Epithelial cell of proximal tubule (primary cell): ENCODE measurements at regions not wholly inside any gene's neighbourhood (a gene's known extent, or its start where the extent isn't known, plus 50 kb on each side); places are given as distances from the start of the nearest gene placed in this dataset.

ENCODE experiments used
- DNase-seq: peaks from one replicate; pipeline ENCODE4 v3.0.0-alpha.2; 2011; ENCODE audit warnings: low read depth
- H3K4me3 ChIP-seq: 2 replicates; pipeline ENCODE4 v1.5.1; 2011; ENCODE audit warnings: low read depth, mild to moderate bottlenecking, low read length
- TF ChIP-seq, protein P1 (sequence below): conservative IDR thresholded peaks from 2 replicates; pipeline ENCODE4 v1.5.1; 2012; ENCODE audit warnings: low read depth, mild to moderate bottlenecking, low read length

DNA sequence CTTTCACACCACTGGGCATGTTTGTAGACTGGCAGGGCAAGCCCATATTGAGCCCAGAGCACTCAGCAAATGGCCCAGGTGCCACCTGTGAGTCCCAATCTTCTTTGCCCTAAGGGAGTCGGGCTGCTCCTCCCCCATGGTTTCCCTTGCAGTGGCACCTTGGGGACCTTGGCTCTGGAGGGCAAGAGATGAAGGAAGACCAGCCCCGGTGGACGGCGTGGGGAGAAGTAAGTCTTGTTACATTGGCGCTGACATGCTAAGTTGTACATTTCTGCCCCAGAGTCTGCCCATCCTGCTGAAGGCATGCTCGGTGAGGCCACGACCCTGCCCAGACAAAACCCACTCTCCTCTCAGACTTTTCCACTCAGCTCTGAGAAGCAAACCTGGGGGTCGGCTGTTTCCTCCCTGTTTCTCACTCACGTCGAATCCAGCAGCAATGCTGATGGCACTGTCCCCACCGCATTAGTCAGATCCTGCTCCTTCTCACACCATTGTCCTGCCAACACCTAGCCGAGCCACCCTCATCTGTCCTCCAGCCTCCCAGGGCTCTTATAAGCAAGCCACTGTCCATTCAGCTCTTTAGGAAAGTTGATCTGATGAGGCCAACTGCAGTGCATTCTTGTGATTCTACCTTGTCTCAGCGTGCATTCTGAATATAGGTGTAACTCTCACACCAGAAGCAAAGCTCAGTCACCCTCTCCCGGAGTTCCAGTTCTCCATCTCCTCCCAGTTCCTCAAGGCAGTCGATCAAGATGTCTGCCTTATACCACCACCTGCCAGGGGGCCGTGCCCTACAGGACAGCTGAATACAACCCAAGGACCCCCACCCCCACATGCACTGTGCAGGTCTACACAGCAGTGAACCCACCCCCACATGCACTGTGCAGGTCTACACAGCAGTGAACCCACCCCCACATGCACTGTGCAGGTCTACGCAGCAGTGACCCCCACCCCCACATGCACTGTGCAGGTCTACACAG lies 827.1 kb downstream of the TBC1D22A start:
- no peak for DNase-seq
- TF ChIP-seq, protein P1, sequence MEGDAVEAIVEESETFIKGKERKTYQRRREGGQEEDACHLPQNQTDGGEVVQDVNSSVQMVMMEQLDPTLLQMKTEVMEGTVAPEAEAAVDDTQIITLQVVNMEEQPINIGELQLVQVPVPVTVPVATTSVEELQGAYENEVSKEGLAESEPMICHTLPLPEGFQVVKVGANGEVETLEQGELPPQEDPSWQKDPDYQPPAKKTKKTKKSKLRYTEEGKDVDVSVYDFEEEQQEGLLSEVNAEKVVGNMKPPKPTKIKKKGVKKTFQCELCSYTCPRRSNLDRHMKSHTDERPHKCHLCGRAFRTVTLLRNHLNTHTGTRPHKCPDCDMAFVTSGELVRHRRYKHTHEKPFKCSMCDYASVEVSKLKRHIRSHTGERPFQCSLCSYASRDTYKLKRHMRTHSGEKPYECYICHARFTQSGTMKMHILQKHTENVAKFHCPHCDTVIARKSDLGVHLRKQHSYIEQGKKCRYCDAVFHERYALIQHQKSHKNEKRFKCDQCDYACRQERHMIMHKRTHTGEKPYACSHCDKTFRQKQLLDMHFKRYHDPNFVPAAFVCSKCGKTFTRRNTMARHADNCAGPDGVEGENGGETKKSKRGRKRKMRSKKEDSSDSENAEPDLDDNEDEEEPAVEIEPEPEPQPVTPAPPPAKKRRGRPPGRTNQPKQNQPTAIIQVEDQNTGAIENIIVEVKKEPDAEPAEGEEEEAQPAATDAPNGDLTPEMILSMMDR, result no peak
- no peak overlapping the region for H3K4me3 ChIP-seq

DNA sequence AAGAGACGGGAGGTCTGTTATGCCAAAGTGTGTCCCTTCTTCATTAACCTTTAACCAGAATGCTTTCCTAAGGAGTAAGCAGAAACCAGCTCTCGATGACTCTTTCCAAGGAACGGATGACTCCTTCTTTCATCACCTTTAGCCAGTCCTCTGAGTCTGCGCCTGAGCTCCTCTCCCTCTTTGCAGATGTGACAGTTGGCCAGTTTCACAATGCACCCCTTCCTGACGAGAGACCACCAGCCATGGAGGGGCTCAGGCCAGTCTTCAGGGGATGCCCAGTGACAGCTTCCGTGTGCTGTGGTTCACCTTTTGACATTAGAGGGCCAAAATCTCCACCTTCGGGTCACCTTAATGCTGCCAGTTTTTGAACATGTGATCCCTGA lies 826.1 kb downstream of the TBC1D22A start:
- DNase-seq, result no peak
- TF ChIP-seq, protein P1, result no peak
- no peak overlapping the region for H3K4me3 ChIP-seq

DNA sequence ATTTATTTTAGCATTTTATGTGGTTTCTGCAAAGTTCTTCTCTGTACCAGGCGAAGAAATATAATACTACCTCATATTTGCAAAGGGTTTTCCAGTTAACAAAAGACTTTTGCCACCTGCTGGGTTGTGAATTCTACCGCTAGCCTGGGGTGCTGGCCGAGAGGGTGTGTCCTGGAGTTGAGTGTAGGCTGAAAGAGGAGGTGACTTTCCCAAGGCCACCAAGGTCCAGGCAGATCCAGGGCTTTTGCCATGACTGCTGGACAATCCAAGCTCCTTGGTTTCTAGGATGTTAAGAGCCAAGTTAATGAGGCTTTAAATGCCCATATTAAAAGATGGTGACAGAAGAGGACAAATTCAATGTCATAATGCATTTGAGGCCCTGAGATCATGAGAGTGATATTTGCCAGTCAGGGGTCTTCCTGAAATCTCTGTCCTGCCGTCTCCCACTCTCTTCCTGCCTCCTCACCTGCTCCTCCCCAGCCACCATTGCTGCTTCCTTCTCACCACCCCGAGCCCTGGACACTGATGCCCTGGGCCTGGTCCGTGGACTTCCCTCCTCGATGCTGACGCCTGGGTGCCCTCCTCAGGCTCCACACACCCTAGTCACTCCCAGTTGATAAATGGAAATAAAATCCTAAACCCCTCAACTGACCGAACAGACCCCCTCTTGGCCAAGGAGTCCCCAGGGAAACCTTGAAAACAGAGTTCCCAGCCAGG lies 825.6 kb downstream of the TBC1D22A start:
- TF ChIP-seq, protein P1, result no peak
- DNase-seq, result no peak
- H3K4me3 ChIP-seq, result no peak overlapping the region

DNA sequence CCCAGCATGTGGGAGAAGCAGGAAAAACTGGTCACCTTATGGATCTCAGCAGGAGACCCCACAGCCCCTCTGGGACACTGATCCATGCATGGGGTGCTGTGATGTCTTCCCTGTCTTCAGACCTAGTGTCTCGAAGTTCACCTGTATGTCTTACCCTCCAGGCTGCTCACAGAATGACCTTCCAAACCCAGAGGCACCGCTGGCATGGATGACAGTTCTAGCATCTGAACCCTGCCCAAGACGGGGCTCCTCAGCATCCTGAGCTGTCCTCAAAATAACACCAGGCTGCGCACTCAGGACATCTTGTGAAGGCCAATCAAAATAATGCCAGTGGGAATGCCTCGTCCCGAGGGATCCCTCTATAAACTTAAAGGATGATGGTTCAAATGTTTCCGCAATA lies 824.9 kb downstream of the TBC1D22A start:
- TF ChIP-seq, protein P1, result no peak
- H3K4me3 ChIP-seq, result no peak overlapping the region
- DNase-seq, result no peak

DNA sequence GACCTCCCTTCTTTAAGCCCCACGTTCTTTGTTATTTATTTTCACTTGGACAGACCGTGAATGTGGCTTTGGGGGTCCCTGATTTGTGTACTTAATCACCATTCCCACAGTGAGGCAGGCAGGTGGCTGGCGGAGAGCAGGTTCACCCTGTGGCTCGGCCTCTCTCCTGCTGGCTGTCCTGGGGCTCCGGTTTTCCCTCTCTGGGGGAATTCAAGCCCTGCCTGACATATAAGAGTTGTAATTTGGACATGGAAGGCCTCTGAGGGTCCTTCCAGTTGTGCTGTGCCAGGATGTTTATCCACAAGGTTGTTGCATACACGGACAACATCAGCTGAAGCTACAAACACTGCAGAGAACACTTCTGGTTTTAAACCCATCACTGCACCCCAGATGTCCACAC lies 824.5 kb downstream of the TBC1D22A start:
- TF ChIP-seq, protein P1, result no peak
- no peak overlapping the region for H3K4me3 ChIP-seq
- DNase-seq, result no peak

DNA sequence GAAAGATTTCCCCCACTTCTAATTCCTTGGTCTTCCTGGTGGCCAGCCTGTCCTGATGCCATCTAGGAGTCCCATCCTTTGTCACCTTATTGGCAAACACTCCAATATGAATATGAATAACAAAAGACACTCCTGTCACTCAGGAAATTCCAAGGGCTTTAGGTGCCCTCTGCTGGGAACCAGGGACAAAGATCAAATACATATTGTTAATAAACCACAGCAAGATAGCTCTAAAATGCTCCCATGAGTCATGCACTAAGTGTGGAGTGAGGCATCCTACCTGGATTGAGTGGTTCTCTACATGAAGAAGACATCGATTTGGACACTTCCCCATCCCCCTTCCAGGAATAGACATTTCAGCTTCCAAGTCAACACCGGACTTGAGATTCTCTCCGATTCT lies 823.6 kb downstream of the TBC1D22A start:
- TF ChIP-seq, protein P1, result no peak
- no peak for DNase-seq
- no peak overlapping the region for H3K4me3 ChIP-seq
